ENCODE measurements at regions not wholly inside any gene's neighbourhood (a gene's known extent, or its start where the extent isn't known, plus 50 kb on each side); places are given as distances from the start of the nearest gene placed in this dataset.
"Not testable (repeated sequence)": the region's sequence is repeated elsewhere in the genome, so short reads cannot be mapped to it uniquely, and the experiment has no call there.

DNA sequence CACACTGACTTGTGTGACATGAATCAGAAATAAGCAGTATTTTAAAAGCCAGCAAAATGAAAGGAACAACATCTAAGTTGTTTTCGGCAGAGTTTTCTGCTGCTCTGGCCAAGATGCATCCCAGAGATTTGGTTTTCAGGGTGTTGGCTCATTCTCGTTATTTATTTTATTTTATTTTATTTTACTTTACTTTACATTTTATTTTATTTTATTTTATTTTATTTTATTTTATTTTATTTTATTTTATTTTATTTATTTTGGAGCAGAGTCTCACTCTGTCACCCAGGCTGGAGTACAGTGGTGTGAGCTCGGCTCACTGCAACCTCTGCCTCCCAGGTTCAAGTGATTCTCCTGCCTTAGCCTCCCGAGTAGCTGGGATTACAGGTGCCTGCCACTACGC, 64.5 kb upstream of the CEP85L start:
- H3K4me3 Mint-ChIP-seq; H3K9me3 Mint-ChIP-seq; H3K9me3 ChIP-seq; H3K36me3 ChIP-seq (ENCODE audit: control insufficient read depth in 2 of 2, extremely low read depth in 1 of 2, insufficient read depth in 1 of 2, low read length in 1 of 2); H3K27me3 Mint-ChIP-seq; CTCF ChIA-PET; H3K27ac ChIP-seq (ENCODE audit: low read length); ATAC-seq (replicated peaks in 1 of 4); DNase-seq; H3K4me3 ChIP-seq (ENCODE audit: control insufficient read depth in 1 of 2, extremely low read depth in 1 of 2, low read length in 1 of 2); H3K27me3 ChIP-seq (replicated peaks in 1 of 2; ENCODE audit: control insufficient read depth in 2 of 2, extremely low read depth in 1 of 2, insufficient read depth in 2 of 2, low read length in 1 of 2); H3K36me3 Mint-ChIP-seq: not testable (repeated sequence)
- POLR2A ChIA-PET = interaction anchor here in 1 of 2 donors (0.7 kb wide), 1 partner anchor 12 kb away, joined by 4 read pairs; no protein-coding TSS in a partner anchor
- WGBS (ENCODE audit: insufficient coverage) = 93% methylated on average over 2 of the region's 5 CpGs
- Mint-ChIP-seq H3K27ac (peak overlapping the region in 1 of 2 donors; percentile 6), H3K4me1 (peaks cover 58 to 64% (median 61%) of the 10 kb centered on the region in 3 donors)
- H3K4me1 ChIP-seq (ENCODE audit: control insufficient read depth in 1 of 2, extremely low read depth in 1 of 2, insufficient read depth in 2 of 2, low read length in 2 of 2) = peaks cover 36 to 47% of the 10 kb centered on the region in 2 experiments

DNA sequence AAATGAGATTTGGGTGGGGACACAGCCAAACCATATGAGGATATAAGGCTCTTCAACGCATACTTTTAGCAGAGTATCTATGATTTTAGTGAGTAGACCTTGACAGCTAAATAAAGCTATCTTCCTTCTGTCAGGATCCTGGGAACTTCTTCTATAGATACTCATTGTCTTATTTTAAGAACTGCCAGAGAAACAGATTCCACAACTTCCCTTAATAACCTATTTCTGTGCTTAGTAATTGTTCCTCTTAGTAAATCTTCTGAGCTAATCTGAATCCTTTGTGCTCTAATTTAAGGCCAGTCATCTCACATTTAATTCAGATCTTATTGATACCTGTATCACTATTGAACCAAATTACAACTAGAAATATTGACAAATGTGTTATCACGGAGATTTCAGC, 64.0 kb upstream of the CEP85L start:
- POLR2A ChIA-PET = no interaction called here
- Histone ChIP-seq H3K27ac (ENCODE audit: low read length) (no peak overlapping the region), H3K4me3 (ENCODE audit: control insufficient read depth in 1 of 2, extremely low read depth in 1 of 2, low read length in 1 of 2) (no peak overlapping the region), H3K9me3 (no peaks in the 10 kb centered on the region), H3K36me3 (ENCODE audit: control insufficient read depth in 2 of 2, extremely low read depth in 1 of 2, insufficient read depth in 1 of 2, low read length in 1 of 2) (no peaks in the 10 kb centered on the region), H3K4me1 (ENCODE audit: control insufficient read depth in 1 of 2, extremely low read depth in 1 of 2, insufficient read depth in 2 of 2, low read length in 2 of 2) (peaks cover 40 to 47% of the 10 kb centered on the region in 2 experiments), H3K27me3 (replicated peaks in 1 of 2; ENCODE audit: control insufficient read depth in 2 of 2, extremely low read depth in 1 of 2, insufficient read depth in 2 of 2, low read length in 1 of 2) (no peaks in the 10 kb centered on the region)
- Mint-ChIP-seq H3K4me1 (peaks cover 58 to 64% (median 61%) of the 10 kb centered on the region in 3 donors), H3K36me3 (no peaks in the 10 kb centered on the region), H3K4me3 (no peak overlapping the region), H3K27ac (peak overlapping the region; percentile 6 to 12), H3K9me3 (no peaks in the 10 kb centered on the region), H3K27me3 (no peaks in the 10 kb centered on the region)
- DNase-seq = no peak
- no peak for ATAC-seq (replicated peaks in 1 of 4)
- CTCF ChIA-PET = no interaction called here
- WGBS (ENCODE audit: insufficient coverage) = no CpG with 5 or more reads among the region's 2 CpGs

DNA sequence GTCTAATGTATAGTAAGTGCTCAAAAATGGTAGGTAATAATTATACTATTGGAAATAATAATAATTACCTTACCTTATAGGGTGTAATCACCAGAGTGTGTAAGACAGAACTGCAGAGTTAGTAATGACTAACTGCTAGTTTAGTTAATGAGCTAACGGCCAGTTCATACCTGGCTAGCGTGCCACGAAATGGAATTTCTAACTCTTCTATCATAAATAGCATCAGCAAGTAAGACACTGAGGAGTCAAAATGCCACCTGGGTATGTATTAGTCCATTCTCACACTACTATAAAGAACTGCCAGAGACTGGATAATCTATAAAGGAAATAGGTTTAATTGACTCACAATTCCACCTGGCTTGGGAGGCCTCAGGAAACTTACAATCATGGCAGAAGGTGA, 63.4 kb upstream of the CEP85L start:
- DNase-seq (no peak), ATAC-seq (replicated peaks in 1 of 4) (no peak)
- H3K9me3 Mint-ChIP-seq = no peaks in the 10 kb centered on the region
- no CpG with 5 or more reads among the region's 3 CpGs for WGBS (ENCODE audit: insufficient coverage)
- Histone ChIP-seq H3K4me3 (ENCODE audit: control insufficient read depth in 1 of 2, extremely low read depth in 1 of 2, low read length in 1 of 2) (no peak overlapping the region), H3K36me3 (ENCODE audit: control insufficient read depth in 2 of 2, extremely low read depth in 1 of 2, insufficient read depth in 1 of 2, low read length in 1 of 2) (no peaks in the 10 kb centered on the region), H3K27me3 (replicated peaks in 1 of 2; ENCODE audit: control insufficient read depth in 2 of 2, extremely low read depth in 1 of 2, insufficient read depth in 2 of 2, low read length in 1 of 2) (no peaks in the 10 kb centered on the region), H3K9me3 (no peaks in the 10 kb centered on the region), H3K4me1 (ENCODE audit: control insufficient read depth in 1 of 2, extremely low read depth in 1 of 2, insufficient read depth in 2 of 2, low read length in 2 of 2) (peaks cover 38 to 45% of the 10 kb centered on the region in 2 experiments), H3K27ac (ENCODE audit: low read length) (no peak overlapping the region)
- H3K27me3 Mint-ChIP-seq = no peaks in the 10 kb centered on the region
- no peaks in the 10 kb centered on the region for H3K36me3 Mint-ChIP-seq
- H3K27ac Mint-ChIP-seq = no peak overlapping the region
- POLR2A ChIA-PET = interaction anchor here in 1 of 2 donors (0.6 kb wide), 1 partner anchor 10 kb away, joined by 3 read pairs; no protein-coding TSS in a partner anchor
- H3K4me3 Mint-ChIP-seq = no peak overlapping the region
- CTCF ChIA-PET = no interaction called here
- peaks cover 58 to 62% (median 60%) of the 10 kb centered on the region in 3 donors for H3K4me1 Mint-ChIP-seq

DNA sequence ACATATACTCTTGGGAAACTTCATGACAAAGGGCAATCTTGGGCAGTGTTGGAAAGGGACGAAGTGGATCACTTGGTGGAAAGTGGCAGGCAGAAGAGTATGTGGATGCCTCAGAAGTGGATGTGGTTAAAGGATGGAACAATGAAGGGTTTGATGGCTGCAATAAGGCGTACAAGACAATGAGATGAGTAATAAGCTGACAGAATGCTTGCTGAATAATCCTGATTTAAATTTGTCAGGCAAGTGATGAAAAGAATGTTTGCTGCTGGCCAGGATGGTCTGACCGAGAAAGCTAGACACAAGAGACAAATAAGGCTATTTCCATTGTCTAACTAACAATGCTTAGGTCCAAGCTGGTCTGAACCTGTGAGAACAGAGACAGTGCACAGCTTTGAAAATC, 61.6 kb upstream of the CEP85L start:
- Mint-ChIP-seq H3K27ac (peak overlapping the region in 1 of 2 donors; percentile 12), H3K9me3 (no peaks in the 10 kb centered on the region), H3K36me3 (peaks cover 2% of the 10 kb centered on the region), H3K4me3 (peak overlapping the region in 1 of 3 donors; percentile 0), H3K27me3 (no peaks in the 10 kb centered on the region), H3K4me1 (peaks cover 47 to 53% (median 50%) of the 10 kb centered on the region in 3 donors)
- 45% methylated on average over 2 of the region's 3 CpGs for WGBS (ENCODE audit: insufficient coverage)
- Histone ChIP-seq H3K36me3 (ENCODE audit: control insufficient read depth in 2 of 2, extremely low read depth in 1 of 2, insufficient read depth in 1 of 2, low read length in 1 of 2) (no peaks in the 10 kb centered on the region), H3K9me3 (no peaks in the 10 kb centered on the region), H3K4me1 (ENCODE audit: control insufficient read depth in 1 of 2, extremely low read depth in 1 of 2, insufficient read depth in 2 of 2, low read length in 2 of 2) (peaks cover 25 to 30% of the 10 kb centered on the region in 2 experiments), H3K27ac (ENCODE audit: low read length) (no peak overlapping the region), H3K4me3 (ENCODE audit: control insufficient read depth in 1 of 2, extremely low read depth in 1 of 2, low read length in 1 of 2) (no peak overlapping the region), H3K27me3 (replicated peaks in 1 of 2; ENCODE audit: control insufficient read depth in 2 of 2, extremely low read depth in 1 of 2, insufficient read depth in 2 of 2, low read length in 1 of 2) (no peaks in the 10 kb centered on the region)
- ChIA-PET CTCF (interaction anchor here (1.1 to 2.1 kb wide), 3 partner anchors 13 to 55 kb away, joined by 4 to 14 read pairs (median 4); no protein-coding TSS in a partner anchor), POLR2A (interaction anchor here in 1 of 2 donors (0.7 to 1.1 kb wide), 3 partner anchors 13 to 158 kb away, joined by 3 to 7 read pairs (median 6); no protein-coding TSS in a partner anchor)
- no peak for DNase-seq
- ATAC-seq (replicated peaks in 1 of 4) = no peak

DNA sequence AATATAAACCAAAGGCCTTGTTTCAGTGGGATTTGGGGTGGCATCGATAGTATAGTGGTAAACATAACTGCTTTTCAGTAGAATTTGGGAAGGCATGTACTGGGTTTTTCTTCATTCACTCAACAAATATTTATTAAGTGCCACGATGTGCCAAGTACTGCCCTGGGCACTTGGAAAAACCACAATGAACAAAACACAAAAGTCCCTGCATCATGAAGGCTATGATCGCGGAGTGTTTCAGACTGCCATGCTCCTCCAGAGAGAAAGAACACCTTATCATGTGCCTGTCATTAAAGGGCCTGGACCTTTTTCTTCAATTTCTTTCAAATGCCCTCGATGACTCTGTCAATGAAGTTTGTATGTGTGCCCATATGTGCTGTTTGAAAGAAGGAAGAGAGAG, 59.2 kb upstream of the CEP85L start:
- ChIA-PET POLR2A (interaction anchor here in 1 of 2 donors (0.7 to 1.0 kb wide), 2 partner anchors 13 to 28 kb away, joined by 3 to 5 read pairs; no protein-coding TSS in a partner anchor), CTCF (interaction anchor here in 1 of 2 donors (0.8 to 5.1 kb wide), 6 partner anchors 13 to 640 kb away, joined by 3 to 37 read pairs (median 4); partner anchors contain the start of gene CEP85L)
- 60% methylated on average over 4 of the region's 5 CpGs for WGBS (ENCODE audit: insufficient coverage)
- Mint-ChIP-seq H3K4me1 (peaks cover 66 to 73% (median 71%) of the 10 kb centered on the region in 3 donors), H3K27ac (peak overlapping the region; percentile 98), H3K36me3 (peaks cover 11% of the 10 kb centered on the region), H3K9me3 (no peaks in the 10 kb centered on the region), H3K27me3 (no peaks in the 10 kb centered on the region), H3K4me3 (peak overlapping the region; percentile 9 to 96 (median 91))
- H3K27me3 ChIP-seq (replicated peaks in 1 of 2; ENCODE audit: control insufficient read depth in 2 of 2, extremely low read depth in 1 of 2, insufficient read depth in 2 of 2, low read length in 1 of 2) = no peaks in the 10 kb centered on the region
- H3K4me1 ChIP-seq (ENCODE audit: control insufficient read depth in 1 of 2, extremely low read depth in 1 of 2, insufficient read depth in 2 of 2, low read length in 2 of 2) = peaks cover 41 to 43% of the 10 kb centered on the region in 2 experiments
- DNase-seq (no peak), ATAC-seq (replicated peaks in 1 of 4) (no peak)
- H3K27ac ChIP-seq (ENCODE audit: low read length) = peak overlapping the region; percentile 56
- no peaks in the 10 kb centered on the region for H3K36me3 ChIP-seq (ENCODE audit: control insufficient read depth in 2 of 2, extremely low read depth in 1 of 2, insufficient read depth in 1 of 2, low read length in 1 of 2)
- no peaks in the 10 kb centered on the region for H3K9me3 ChIP-seq
- no peak overlapping the region for H3K4me3 ChIP-seq (ENCODE audit: control insufficient read depth in 1 of 2, extremely low read depth in 1 of 2, low read length in 1 of 2)

DNA sequence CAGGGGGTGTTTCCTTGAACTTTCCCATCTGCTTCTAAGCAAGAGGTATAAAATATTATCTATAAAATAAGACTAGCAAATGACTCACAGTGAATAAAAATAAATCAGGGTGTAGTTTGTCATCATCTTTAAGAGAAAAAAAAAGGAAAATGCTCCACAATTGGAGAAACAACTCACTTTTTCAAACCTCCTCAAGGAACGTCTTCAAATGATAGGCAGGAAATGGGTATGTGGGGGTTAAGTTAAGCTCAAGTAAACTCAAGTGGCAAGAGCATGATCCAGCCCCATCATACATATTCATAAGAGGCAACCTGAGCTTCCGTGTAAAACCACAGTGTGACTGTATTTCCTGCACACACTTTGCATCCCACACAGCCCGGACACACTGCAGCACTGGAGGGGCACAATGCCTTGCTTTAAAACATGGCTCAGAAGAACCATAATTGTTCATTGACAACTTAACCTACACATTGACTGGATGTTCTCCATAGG, 58.5 kb upstream of the CEP85L start:
- Histone ChIP-seq H3K27me3 (replicated peaks in 1 of 2; ENCODE audit: control insufficient read depth in 2 of 2, extremely low read depth in 1 of 2, insufficient read depth in 2 of 2, low read length in 1 of 2) (no peaks in the 10 kb centered on the region), H3K36me3 (ENCODE audit: control insufficient read depth in 2 of 2, extremely low read depth in 1 of 2, insufficient read depth in 1 of 2, low read length in 1 of 2) (no peaks in the 10 kb centered on the region), H3K27ac (ENCODE audit: low read length) (peak overlapping the region; percentile 75), H3K4me1 (ENCODE audit: control insufficient read depth in 1 of 2, extremely low read depth in 1 of 2, insufficient read depth in 2 of 2, low read length in 2 of 2) (peaks cover 49 to 50% of the 10 kb centered on the region in 2 experiments), H3K9me3 (no peaks in the 10 kb centered on the region), H3K4me3 (ENCODE audit: control insufficient read depth in 1 of 2, extremely low read depth in 1 of 2, low read length in 1 of 2) (peak overlapping the region; percentile 74 to 80)
- peaks cover 70 to 78% (median 78%) of the 10 kb centered on the region in 3 donors for H3K4me1 Mint-ChIP-seq
- peaks cover 14% of the 10 kb centered on the region for H3K36me3 Mint-ChIP-seq
- ChIA-PET CTCF (interaction anchor here in 1 of 2 donors (0.5 to 5.1 kb wide), 22 partner anchors 12 to 640 kb away, joined by 3 to 37 read pairs (median 4); partner anchors contain the start of gene CEP85L), POLR2A (interaction anchor here (0.5 to 1.0 kb wide), 10 partner anchors 9 to 163 kb away, joined by 3 to 9 read pairs (median 4); no protein-coding TSS in a partner anchor)
- no peaks in the 10 kb centered on the region for H3K9me3 Mint-ChIP-seq
- DNase-seq = peak; percentile 41 to 89 (median 65)
- peak overlapping the region; percentile 91 to 97 (median 96) for H3K4me3 Mint-ChIP-seq
- peak; percentile 92 to 93 (median 92) for ATAC-seq (replicated peaks in 1 of 4)
- WGBS (ENCODE audit: insufficient coverage) = 0% methylated on average over 1 of the region's 3 CpGs
- H3K27ac Mint-ChIP-seq = peak overlapping the region; percentile 98
- H3K27me3 Mint-ChIP-seq = no peaks in the 10 kb centered on the region
